ENCODE measurements at regions not wholly inside any gene's neighbourhood (a gene's known extent, or its start where the extent isn't known, plus 50 kb on each side); places are given as distances from the start of the nearest gene placed in this dataset.
A peak's percentile ranks its signal among the peaks of the same experiment; 100 is the strongest.

DNA sequence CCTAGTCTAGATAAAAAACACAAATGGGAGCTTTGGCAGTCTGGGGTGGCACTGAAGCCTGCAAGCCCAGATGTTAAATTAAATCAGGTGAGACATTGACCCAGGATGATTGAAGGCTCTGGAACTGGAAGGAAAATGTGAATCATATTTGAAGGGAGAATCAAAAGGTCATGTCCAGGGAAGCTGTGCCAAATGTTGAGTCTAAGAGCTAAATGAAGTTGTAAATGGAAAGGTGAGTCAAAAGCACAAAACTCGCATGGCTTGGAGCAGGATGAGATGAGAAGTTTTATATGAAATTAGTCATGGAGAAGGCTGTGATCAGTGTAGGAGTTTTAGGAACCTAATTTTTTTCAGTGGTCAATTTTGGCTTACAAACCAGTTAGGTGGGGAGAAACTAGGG is 301.1 kb downstream of the BLID start:
- no peaks in the 10 kb centered on the region for H4K20me1 ChIP-seq (ENCODE audit: insufficient read depth)
- no TSS peak for BruUV-seq (replicated peaks)
- H3K36me3 ChIP-seq (ENCODE audit: low read depth), result no peaks in the 10 kb centered on the region
- TF ChIP-seq, protein P1, sequence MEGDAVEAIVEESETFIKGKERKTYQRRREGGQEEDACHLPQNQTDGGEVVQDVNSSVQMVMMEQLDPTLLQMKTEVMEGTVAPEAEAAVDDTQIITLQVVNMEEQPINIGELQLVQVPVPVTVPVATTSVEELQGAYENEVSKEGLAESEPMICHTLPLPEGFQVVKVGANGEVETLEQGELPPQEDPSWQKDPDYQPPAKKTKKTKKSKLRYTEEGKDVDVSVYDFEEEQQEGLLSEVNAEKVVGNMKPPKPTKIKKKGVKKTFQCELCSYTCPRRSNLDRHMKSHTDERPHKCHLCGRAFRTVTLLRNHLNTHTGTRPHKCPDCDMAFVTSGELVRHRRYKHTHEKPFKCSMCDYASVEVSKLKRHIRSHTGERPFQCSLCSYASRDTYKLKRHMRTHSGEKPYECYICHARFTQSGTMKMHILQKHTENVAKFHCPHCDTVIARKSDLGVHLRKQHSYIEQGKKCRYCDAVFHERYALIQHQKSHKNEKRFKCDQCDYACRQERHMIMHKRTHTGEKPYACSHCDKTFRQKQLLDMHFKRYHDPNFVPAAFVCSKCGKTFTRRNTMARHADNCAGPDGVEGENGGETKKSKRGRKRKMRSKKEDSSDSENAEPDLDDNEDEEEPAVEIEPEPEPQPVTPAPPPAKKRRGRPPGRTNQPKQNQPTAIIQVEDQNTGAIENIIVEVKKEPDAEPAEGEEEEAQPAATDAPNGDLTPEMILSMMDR (conservative IDR thresholded peaks at IDR 0.05), result no peak
- TF ChIP-seq EZH2 (IDR thresholded peaks at IDR 0.05; ENCODE audit: low read depth), result no peak
- no peaks in the 10 kb centered on the region for H3F3A ChIP-seq (ENCODE audit: insufficient read depth, low read depth)
- H3K27ac ChIP-seq, result no peak overlapping the region
- intact Hi-C loops (cut with micrococcal nuclease; ENCODE audit: unreplicated experiment), result no loop called here
- DNase-seq, result no peak
- peaks cover 10% of the 10 kb centered on the region for H3K9me3 ChIP-seq (ENCODE audit: insufficient read depth, low read depth)
- H3K4me2 ChIP-seq, result no peak overlapping the region
- no peaks in the 10 kb centered on the region for H3K4me1 ChIP-seq (replicated peaks; ENCODE audit: insufficient read depth)
- ChIA-PET CTCF (no interaction called here), POLR2A (ENCODE audit: unreplicated experiment) (no interaction called here)
- no peak overlapping the region for H3K4me3 ChIP-seq
- H3K9me2 ChIP-seq (ENCODE audit: insufficient read depth), result no peaks in the 10 kb centered on the region
- H3K79me2 ChIP-seq (ENCODE audit: low read depth), result no peaks in the 10 kb centered on the region
- no peaks in the 10 kb centered on the region for H3K27me3 ChIP-seq (ENCODE audit: insufficient read depth, low read depth)
- no peak overlapping the region for H2AFZ ChIP-seq

DNA sequence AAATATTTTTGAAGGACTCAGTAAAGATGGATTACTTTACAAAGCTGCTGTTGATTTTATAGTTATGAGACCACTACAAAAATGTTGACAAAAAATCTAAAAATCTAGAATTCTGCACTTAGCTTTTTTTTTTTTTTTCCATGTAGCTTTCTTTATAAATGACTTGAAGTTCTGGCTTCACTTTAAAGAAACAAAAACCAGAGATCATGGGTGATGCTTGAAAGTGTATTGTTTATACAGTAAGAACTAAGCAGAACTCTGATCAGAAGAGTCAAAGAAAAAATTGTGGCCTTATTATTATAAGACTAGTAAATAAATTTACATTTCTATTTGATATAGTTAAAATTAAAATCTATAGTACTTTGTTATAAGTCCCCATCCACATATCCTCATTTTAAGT is 301.7 kb downstream of the BLID start:
- CTCF ChIA-PET, result no interaction called here
- POLR2A ChIA-PET (ENCODE audit: unreplicated experiment), result no interaction called here
- H3K27ac ChIP-seq, result no peak overlapping the region

DNA sequence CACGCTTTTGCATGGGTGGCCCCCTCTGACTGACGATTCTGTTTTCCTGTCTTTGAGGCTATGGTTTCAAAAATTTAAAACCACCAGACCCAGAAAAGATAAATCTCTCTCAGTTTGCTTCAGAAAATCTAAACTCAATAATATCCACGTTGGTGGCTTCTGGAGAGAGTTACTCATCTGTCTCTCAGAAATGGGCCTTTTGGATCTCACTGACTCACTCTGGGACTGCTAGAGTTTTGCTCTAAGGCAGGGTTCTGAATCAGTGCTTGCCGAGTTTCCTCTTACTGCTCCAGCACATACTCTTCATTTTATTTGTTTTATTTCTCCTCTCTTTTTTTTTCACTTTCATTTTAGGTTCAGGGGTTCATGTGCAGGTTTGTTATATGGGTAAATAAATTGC is 305.7 kb downstream of the BLID start:
- no peak for DNase-seq
- ChIA-PET CTCF (no interaction called here), POLR2A (ENCODE audit: unreplicated experiment) (no interaction called here)
- Histone ChIP-seq H3K4me2 (no peak overlapping the region), H3K27me3 (ENCODE audit: insufficient read depth, low read depth) (no peaks in the 10 kb centered on the region), H3K27ac (no peak overlapping the region), H3K36me3 (ENCODE audit: low read depth) (no peaks in the 10 kb centered on the region), H2AFZ (peak overlapping the region; percentile 24; the same call in 1 of the 2 replicates), H3K9me3 (ENCODE audit: insufficient read depth, low read depth) (peaks cover 10% of the 10 kb centered on the region; the same call in 1 of the 2 replicates), H3F3A (ENCODE audit: insufficient read depth, low read depth) (no peaks in the 10 kb centered on the region), H3K79me2 (ENCODE audit: low read depth) (no peaks in the 10 kb centered on the region), H3K9me2 (ENCODE audit: insufficient read depth) (no peaks in the 10 kb centered on the region), H3K4me1 (replicated peaks; ENCODE audit: insufficient read depth) (no peaks in the 10 kb centered on the region), H4K20me1 (ENCODE audit: insufficient read depth) (no peaks in the 10 kb centered on the region), H3K4me3 (no peak overlapping the region)
- intact Hi-C loops (cut with micrococcal nuclease; ENCODE audit: unreplicated experiment), result no loop called here
- BruUV-seq (replicated peaks), result no TSS peak
- TF ChIP-seq, protein P1 (conservative IDR thresholded peaks at IDR 0.05), result no peak
- TF ChIP-seq EZH2 (IDR thresholded peaks at IDR 0.05; ENCODE audit: low read depth), result no peak

More for the DNA sequence above, 301.7 kb downstream of the BLID start:
- Histone ChIP-seq H3K4me2 (no peak overlapping the region), H3K9me3 (ENCODE audit: insufficient read depth, low read depth) (peaks cover 10% of the 10 kb centered on the region), H3K36me3 (ENCODE audit: low read depth) (no peaks in the 10 kb centered on the region), H3K4me3 (no peak overlapping the region), H3K4me1 (replicated peaks; ENCODE audit: insufficient read depth) (no peaks in the 10 kb centered on the region), H2AFZ (no peak overlapping the region), H3K27me3 (ENCODE audit: insufficient read depth, low read depth) (no peaks in the 10 kb centered on the region), H3F3A (ENCODE audit: insufficient read depth, low read depth) (no peaks in the 10 kb centered on the region), H3K9me2 (ENCODE audit: insufficient read depth) (no peaks in the 10 kb centered on the region), H4K20me1 (ENCODE audit: insufficient read depth) (no peaks in the 10 kb centered on the region), H3K79me2 (ENCODE audit: low read depth) (no peaks in the 10 kb centered on the region)
- no TSS peak for BruUV-seq (replicated peaks)
- no peak for TF ChIP-seq EZH2 (IDR thresholded peaks at IDR 0.05; ENCODE audit: low read depth)
- TF ChIP-seq, protein P1 (conservative IDR thresholded peaks at IDR 0.05), result no peak
- intact Hi-C loops (cut with micrococcal nuclease; ENCODE audit: unreplicated experiment), result no loop called here
- DNase-seq, result no peak
